Dermis blood vessel endothelial cell (primary cell): ENCODE measurements at regions not wholly inside any gene's neighbourhood (a gene's known extent, or its start where the extent isn't known, plus 50 kb on each side); places are given as distances from the start of the nearest gene placed in this dataset.
A peak's percentile ranks its signal among the peaks of the same experiment; 100 is the strongest.
"Not testable (repeated sequence)": the region's sequence is repeated elsewhere in the genome, so short reads cannot be mapped to it uniquely, and the experiment has no call there.

Source experiments
- DNase-seq: peaks from one replicate; pipeline ENCODE4 v3.0.0; 2010

DNA sequence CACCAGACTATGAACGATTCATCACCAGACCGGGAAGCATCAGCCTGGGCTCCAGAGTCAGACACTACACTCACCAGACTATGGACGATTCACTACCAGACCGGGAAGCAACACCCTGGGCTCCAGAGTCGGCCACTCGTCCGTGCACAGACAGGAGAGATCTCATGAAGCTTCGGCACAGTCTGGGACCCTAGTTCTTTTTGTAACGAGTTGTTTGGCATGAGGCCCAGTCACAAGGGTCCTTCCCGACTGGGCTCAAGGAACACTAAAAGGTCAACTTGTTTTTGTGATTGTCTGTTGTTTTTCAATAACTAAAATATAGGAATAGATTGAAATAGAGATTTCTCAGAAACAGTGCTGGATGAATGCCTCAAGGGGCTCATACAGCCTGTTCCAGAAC is 1141.6 kb upstream of the MIR17HG start:
- no peak for DNase-seq

GRCh38 chr13:90217275-90217674 is 1130.2 kb upstream of the MIR17HG start:
- DNase-seq, result no peak

GRCh38 chr13:90222758-90223157 is 1124.7 kb upstream of the MIR17HG start:
- DNase-seq, result no peak

DNA sequence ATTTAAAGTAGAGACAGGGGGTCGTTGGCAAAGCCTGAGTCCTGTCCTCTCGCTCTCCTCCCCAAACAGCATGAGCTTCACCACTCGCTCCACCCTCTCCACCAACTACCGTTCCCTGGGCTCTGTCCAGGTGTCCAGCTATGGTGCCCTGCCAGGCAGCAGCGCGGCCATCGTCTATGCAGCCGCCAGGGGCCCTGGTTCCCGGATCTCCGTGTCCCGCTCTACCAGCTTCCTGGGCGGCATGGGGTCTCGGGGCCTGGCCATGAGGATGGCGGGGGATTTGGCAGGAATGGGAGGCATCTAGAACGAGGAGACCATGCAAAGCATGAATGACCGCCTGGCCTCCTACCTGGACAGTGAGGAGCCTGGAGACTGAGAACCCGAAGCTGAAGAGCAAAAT is 1117.2 kb upstream of the MIR17HG start:
- DNase-seq, result no peak

GRCh38 chr13:90232291-90232690 is 1115.2 kb upstream of the MIR17HG start:
- DNase-seq, result no peak

DNA sequence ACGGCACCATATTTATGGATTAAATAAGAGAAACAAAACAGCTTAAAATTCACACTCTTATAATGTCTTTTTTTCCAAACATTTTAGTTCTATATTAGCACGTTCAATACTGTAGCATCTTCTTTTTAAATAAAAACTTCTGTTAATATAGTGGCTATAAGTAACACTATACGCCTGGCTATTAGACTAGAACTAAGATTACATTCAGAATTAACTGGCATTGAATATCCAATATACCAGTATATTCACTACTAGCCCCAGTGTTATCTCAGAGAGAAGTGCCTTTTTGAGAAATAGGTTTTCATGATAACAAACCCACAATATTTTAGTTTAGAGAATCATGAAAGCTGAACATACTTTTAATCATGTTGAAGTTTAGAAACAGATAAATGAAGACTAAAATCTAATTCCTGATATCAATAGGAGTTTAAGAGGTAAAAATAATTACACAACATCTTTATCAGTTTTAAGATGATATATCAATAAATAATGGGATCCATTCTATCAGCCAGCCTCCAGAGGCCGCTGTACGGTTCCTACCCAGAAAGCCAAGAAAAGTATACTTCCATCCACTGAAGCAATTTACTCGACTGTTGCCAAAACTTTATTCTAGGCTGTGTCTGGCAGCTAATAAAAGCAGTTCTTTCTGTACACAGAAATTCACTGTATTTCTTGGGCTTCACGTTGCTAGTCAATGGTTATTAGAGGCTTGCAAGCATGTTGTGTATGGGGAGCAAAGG is 1113.4 kb upstream of the MIR17HG start:
- DNase-seq, result no peak

DNA sequence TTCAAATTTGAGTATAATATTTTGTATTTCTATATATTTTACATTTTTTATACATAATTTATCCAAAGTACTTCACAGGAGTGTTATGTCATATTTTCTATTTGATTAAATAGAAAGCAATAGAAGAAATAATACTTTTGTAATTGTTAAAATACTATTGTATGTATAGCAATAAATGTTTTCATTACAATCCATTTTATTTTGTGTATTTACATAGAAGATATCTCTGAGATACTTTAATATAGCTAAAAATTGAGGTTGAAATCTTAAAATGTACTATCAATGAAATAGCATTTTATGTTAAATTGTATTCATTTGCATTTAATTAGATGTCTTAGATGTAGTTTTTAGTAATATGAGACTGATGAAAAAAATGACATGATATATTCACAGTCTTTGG is 1109.6 kb upstream of the MIR17HG start:
- no peak for DNase-seq

DNA sequence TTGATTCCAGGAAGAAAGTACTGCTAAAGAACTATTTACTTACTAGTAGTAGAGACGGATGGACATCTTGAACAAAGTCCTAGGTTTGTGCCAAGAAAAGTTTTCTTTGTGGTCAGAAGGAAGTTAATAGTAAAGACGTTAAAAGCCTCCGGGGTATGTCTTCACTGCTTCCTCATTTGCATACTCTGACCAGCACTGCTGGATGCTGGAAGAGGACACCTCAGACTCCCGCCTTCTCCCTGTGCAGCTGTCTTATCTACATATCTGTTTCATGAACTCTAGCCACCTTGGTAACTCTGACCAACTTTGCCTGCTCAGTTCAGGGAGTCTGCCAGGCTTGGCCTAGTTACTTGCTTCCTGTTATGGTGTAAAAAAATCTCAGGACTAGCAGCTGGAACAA is 1109.1 kb upstream of the MIR17HG start:
- DNase-seq, result no peak

DNA sequence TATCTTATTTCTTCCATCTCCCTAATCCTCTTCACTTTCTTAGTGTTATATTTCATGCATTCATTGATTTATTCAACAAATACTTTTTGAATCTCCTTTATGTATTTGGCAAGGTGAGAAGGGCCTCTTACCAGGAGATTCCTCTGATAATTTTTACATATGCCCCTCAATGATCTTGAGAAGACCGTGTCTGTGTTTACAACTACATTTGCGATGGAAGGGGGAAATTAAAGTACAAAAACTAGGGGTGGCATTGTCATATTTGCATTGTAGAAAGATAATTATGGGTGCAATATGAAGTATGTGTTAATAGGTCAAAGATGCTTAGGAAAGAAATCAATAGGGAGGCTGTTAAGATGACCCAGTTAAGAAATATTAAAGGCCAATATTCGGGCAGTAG is 1108.4 kb upstream of the MIR17HG start:
- DNase-seq, result no peak

GRCh38 chr13:90246005-90246404 is 1101.5 kb upstream of the MIR17HG start:
- no peak for DNase-seq

GRCh38 chr13:90246687-90247345 is 1100.7 kb upstream of the MIR17HG start:
- no peak for DNase-seq

DNA sequence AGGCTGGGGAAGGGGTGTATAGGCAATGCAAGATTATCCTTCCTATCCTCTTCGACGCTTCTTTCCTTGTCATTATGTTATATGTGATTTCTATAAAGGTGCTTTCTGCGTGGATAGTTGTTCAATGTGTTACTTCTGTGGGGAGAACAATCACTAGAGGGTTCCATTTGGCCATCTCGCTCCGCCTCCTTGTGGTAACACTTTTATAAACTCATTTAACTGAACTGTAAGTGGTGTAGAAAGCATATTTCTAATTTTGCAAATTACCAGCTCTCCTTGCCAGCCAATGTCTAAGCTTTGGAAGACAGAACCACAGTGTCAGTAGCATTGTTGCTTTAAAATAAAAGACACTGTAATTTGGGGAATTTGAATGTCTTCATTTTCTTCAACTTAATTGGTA is 1093.7 kb upstream of the MIR17HG start:
- DNase-seq, result no peak

GRCh38 chr13:90254437-90254836 is 1093.0 kb upstream of the MIR17HG start:
- DNase-seq, result no peak

- DNase-seq, result no peak
Observed at GRCh38 chr13:90256746-90257145, 1090.7 kb upstream of the MIR17HG start.

GRCh38 chr13:90258129-90258528 is 1089.4 kb upstream of the MIR17HG start:
- no peak for DNase-seq

DNA sequence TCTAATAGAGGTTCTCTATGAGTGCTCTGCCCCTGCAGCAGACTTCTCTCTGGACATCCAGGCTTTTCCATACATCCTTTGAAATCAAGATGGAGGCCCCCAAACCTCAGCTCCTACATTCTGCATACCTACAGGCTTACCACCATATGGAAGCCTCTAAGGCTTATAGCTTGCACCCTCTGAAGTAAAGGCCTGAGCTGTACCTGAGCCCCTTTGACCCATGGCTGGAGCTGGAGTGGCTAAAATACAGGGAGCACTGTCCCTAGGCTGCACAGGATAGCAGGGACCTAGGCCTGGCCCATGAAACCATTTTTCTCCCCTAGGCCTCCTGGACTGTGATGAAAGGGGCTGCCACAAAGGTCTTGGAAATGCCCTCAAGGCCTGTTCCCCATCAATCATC is 1086.1 kb upstream of the MIR17HG start:
- no peak for DNase-seq

DNA sequence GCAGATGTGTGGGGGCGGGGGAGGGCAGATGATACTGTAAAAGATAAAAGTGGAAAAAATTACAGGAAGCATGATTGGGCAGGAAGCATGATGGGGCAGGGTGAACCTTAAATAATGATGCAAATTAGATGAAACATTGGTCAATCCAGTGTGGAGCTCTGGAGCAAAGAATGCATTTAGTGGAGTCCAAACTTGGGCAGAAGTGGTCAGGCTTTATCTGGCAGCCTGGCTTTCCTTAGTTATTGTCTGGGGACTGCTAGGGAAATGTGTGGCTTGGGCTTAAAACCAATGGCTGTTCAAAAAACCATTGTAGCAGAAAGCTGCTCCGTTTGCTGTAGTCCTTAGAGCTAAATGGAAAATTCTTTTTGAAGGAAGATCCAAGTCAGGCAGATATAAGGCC is 1077.3 kb upstream of the MIR17HG start:
- DNase-seq, result no peak

GRCh38 chr13:90272356-90272755 is 1075.1 kb upstream of the MIR17HG start:
- peak; percentile 1 for DNase-seq

DNA sequence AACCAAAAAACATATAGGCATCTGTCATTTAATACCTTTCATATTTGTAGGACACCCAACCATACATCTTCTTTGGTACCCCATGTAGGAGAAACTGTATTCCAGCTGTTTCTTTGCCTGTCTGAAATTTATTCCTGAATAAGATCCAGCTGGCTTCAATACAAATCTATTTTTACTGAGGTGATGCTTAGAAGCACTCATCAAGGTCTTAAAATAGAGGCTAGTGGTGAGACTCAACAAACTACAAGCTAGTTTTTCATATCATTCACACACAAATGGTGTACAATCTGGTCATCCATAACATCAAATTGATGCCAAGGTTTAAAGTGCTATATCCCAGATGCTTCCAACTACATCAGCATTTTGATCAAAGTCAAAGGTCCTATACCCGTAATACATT is 1071.3 kb upstream of the MIR17HG start:
- no peak for DNase-seq

GRCh38 chr13:90278231-90278630 is 1069.3 kb upstream of the MIR17HG start:
- not testable (repeated sequence) for DNase-seq

- DNase-seq, result no peak
Observed at GRCh38 chr13:90281709-90282108, 1065.8 kb upstream of the MIR17HG start.

DNA sequence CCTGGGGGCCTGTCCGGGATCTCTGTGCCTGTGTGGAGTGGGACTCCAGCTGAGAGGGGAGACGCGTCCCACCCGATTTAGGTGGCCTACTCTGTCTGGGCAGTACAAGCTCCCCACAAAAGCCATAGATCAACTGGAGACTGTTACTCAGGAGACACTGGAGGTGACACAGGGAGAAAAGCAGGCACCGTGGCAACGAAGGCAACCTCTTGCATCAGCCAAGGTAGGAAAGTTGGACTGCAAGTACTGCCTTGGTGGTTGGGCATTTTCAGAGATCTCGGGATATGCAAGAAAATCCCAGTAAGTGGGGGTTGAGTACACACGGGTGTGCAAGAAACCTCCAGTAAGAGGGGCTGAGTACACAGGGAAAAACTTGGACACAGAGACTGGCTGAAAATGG is 1060.0 kb upstream of the MIR17HG start:
- no peak for DNase-seq

DNA sequence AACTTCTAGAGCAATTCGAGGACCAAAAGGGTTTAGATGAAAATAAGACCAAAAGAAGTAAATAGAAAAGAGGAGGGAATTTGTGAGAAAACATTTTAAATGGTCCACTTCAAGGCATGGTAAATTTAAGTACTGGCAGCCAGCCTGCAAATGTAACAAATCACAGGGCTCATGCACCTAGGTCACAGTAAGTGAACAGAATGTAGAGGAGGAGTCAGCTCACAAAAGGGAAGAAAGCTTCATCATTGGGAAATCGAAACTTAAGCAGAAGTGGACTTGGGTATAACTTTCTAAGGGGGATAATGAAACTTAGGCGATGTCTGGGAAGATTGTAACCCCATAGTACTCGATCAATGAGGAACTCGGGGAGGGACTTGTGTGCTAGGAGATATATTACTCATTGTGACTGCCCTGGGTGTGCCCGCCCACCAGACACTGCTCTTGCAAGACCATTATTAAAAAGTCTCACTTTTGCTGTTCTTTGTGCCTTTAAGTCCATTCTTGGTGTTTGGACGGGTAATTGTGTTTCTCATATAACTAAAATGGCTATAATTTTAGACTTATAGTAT is 1053.6 kb upstream of the MIR17HG start:
- no peak for DNase-seq

- DNase-seq, result no peak
Observed at GRCh38 chr13:90299238-90299637, 1048.2 kb upstream of the MIR17HG start.
